GM12864 (cell line): ENCODE measurements at regions not wholly inside any gene's neighbourhood (a gene's known extent, or its start where the extent isn't known, plus 50 kb on each side); places are given as distances from the start of the nearest gene placed in this dataset.
"Not testable (repeated sequence)": the region's sequence is repeated elsewhere in the genome, so short reads cannot be mapped to it uniquely, and the experiment has no call there.

Source experiments
- DNase-seq: peaks from one replicate; pipeline ENCODE4 v3.0.0-alpha.2; 2011; ENCODE audit warnings: low read depth
- H3K4me3 ChIP-seq: 2 replicates; pipeline ENCODE4 v1.5.1; 2011; ENCODE audit warnings: mild to moderate bottlenecking, low read depth, low read length, control low read depth
- TF ChIP-seq, protein P1 (sequence below): IDR thresholded peaks from 2 replicates; pipeline ENCODE4 v1.5.1; 2011; ENCODE audit warnings: low read depth, mild to moderate bottlenecking, moderate library complexity, low read length, control low read depth, inconsistent platforms; ENCODE audit errors: missing control alignments

DNA sequence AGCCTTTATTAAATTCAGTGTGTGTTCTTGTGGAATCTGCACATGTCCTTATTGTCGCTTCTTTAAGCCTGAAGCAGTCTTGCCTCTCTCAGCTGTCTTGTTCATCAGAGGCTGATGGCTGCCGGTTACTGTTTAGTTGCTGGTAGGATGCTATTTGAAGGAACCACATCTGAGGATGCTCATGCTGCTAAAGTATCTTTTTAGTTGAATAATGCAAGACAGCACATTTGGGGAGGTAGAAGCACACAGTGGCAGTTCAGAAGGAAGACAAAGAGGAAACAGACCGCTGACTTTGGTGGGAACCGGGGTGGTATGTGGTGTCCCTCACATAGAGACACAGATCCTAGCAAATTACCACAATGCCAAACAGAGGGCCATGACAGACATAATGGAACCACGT lies 144.2 kb upstream of the HDDC2 start:
- DNase-seq: no peak
- no peak overlapping the region for H3K4me3 ChIP-seq
- TF ChIP-seq, protein P1, sequence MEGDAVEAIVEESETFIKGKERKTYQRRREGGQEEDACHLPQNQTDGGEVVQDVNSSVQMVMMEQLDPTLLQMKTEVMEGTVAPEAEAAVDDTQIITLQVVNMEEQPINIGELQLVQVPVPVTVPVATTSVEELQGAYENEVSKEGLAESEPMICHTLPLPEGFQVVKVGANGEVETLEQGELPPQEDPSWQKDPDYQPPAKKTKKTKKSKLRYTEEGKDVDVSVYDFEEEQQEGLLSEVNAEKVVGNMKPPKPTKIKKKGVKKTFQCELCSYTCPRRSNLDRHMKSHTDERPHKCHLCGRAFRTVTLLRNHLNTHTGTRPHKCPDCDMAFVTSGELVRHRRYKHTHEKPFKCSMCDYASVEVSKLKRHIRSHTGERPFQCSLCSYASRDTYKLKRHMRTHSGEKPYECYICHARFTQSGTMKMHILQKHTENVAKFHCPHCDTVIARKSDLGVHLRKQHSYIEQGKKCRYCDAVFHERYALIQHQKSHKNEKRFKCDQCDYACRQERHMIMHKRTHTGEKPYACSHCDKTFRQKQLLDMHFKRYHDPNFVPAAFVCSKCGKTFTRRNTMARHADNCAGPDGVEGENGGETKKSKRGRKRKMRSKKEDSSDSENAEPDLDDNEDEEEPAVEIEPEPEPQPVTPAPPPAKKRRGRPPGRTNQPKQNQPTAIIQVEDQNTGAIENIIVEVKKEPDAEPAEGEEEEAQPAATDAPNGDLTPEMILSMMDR: no peak

- TF ChIP-seq, protein P1: no peak
- no peak overlapping the region for H3K4me3 ChIP-seq
- no peak for DNase-seq
Observed at GRCh38 chr6:125451750-125452149, 150.0 kb upstream of the HDDC2 start.

GRCh38 chr6:125453516-125453915 lies 151.7 kb upstream of the HDDC2 start:
- no peak for DNase-seq
- H3K4me3 ChIP-seq: no peak overlapping the region
- TF ChIP-seq, protein P1: no peak

GRCh38 chr6:125454351-125454750 lies 152.6 kb upstream of the HDDC2 start:
- H3K4me3 ChIP-seq: no peak overlapping the region
- DNase-seq: no peak
- TF ChIP-seq, protein P1: no peak

GRCh38 chr6:125458493-125458892 lies 156.7 kb upstream of the HDDC2 start:
- not testable (repeated sequence) for DNase-seq, H3K4me3 ChIP-seq

DNA sequence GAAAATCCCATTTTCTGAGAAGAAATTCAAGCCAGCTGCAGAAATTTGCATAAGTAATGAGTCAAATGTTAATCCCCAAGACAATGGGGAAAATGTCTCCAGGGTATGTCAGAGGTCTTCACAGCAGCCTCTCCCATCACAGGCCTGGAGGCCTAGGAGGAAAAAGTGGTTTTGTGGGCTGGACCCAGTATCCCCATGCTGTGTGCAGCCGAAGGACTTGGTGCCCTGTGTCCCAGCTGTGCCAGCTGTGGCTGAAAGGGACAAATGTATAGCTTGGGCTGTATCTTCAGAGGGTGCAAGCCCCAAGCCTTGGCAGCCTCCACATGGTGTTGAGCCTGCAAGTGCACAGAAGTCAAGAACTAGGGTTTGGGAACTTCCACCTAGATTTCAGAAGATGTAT lies 163.6 kb upstream of the HDDC2 start:
- DNase-seq: not testable (repeated sequence)

GRCh38 chr6:125469915-125470314 lies 168.1 kb upstream of the HDDC2 start:
- no peak for DNase-seq
- TF ChIP-seq, protein P1: no peak
- no peak overlapping the region for H3K4me3 ChIP-seq

More for the DNA sequence above, 163.6 kb upstream of the HDDC2 start:
- H3K4me3 ChIP-seq: not testable (repeated sequence)

DNA sequence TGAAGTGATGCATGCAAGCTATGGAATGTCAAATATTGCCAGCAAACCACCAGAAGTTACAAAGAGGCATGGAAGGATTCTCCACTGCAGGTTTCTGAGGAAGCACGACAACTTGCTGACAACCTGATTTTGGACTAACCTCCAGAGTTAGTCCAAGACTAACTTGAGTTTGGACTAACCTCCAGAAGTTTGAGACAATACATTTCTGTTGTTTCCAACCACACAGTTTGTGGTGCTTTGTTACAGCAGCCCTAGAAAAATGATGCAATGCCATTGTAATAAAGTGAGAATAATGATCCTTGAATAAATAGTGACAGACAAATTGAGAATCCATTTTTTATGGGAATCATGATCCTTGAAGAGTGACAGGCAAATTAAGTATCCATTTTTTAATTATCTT lies 169.9 kb upstream of the HDDC2 start:
- DNase-seq: no peak
- TF ChIP-seq, protein P1: no peak
- no peak overlapping the region for H3K4me3 ChIP-seq
